Transverse colon (tissue), 4 donors: ENCODE measurements at regions not wholly inside any gene's neighbourhood (a gene's known extent, or its start where the extent isn't known, plus 50 kb on each side); places are given as distances from the start of the nearest gene placed in this dataset.

Experiments used
- DNase-seq: peaks from one replicate; pipeline ENCODE4 v3.0.0-alpha.2; 2019
- H3K27ac ChIP-seq, 4 donors: fragments of 200-600 bp; sonication (generic); 2 replicates each; pipeline ENCODE4 v1.5.1; 2016 to 2018; ENCODE audit warnings: inconsistent platforms in 4 of 4
- H3K27me3 ChIP-seq: fragments of 200-600 bp; sonication (generic); 2 replicates; pipeline ENCODE4 v1.5.1; 2017; ENCODE audit warnings: inconsistent platforms
- H3K36me3 ChIP-seq, 4 donors: fragments of 200-600 bp; sonication (generic); 2 replicates each; pipeline ENCODE4 v1.5.1; 2017 to 2019; ENCODE audit warnings: inconsistent platforms in 4 of 4
- H3K4me1 ChIP-seq, 4 donors: fragments of 200-600 bp; sonication (generic); 2 replicates each; pipeline ENCODE4 v1.5.1; 2017 to 2020; ENCODE audit warnings: inconsistent platforms in 4 of 4
- H3K4me3 ChIP-seq, 4 donors: fragments of 200-600 bp; sonication (generic); 1 replicate in 1 of 4; 2 replicates in 3 of 4; pipeline versions ENCODE4 v1.5.1 to v1.6.1; 2017 to 2019; ENCODE audit warnings: inconsistent platforms in 4 of 4
- H3K9me3 ChIP-seq, 2 donors: fragments of 200-600 bp; sonication (generic); 2 replicates each; pipeline ENCODE4 v1.5.1; 2017 to 2019; ENCODE audit warnings: inconsistent platforms in 2 of 2
- EP300 ChIP-seq: sonication (generic); formaldehyde crosslinking; IDR thresholded peaks from one replicate; pipeline ENCODE4 v1.6.1; 2017; ENCODE audit warnings: antibody characterized with exemption, low read depth
- POLR2A ChIP-seq: fragments of 450-650 bp; IDR thresholded peaks from one replicate; pipeline ENCODE4 v1.6.1; 2016; ENCODE audit warnings: antibody characterized with exemption, mild to moderate bottlenecking, moderate library complexity
- POLR2AphosphoS5 ChIP-seq, 3 donors: sonication (generic); formaldehyde crosslinking; IDR thresholded peaks; one replicate each; pipeline ENCODE4 v1.6.1; 2016; ENCODE audit warnings: antibody characterized with exemption in 3 of 3
- WGBS, 2 donors: methylation state at CpG; one replicate each; pipeline ENCODE4 v1.1.5; 2018; ENCODE audit warnings: low coverage in 1 of 2; 5-methylcytosine and 5-hydroxymethylcytosine counted together
- in situ Hi-C, 4 donors: fragments of 200-750 bp; cut with MboI; loops; one replicate each; pipeline versions ENCODE4 v1.15.0 to v1.15.1; 2017; ENCODE audit warnings: low sequenced_read_pairs in 3 of 4, low pct_ligation_motif_present in 1 of 4, low pct_unique_long_range_greater_than_20kb in 1 of 4
- intact Hi-C: fragments of 100-400 bp; cut with DNase I; formaldehyde crosslinking; loops from one replicate; pipeline ENCODE4 v1.15.1; 2023; ENCODE audit warnings: low total_unique reads
- TF ChIP-seq, protein P1 (sequence below), 5 experiments: fragments of 200-600 bp in 3 of 5; fragments of 450-650 bp in 2 of 5; sonication (generic) in 3 of 5; IDR thresholded peaks; 1 replicate in 2 of 5; 2 replicates in 3 of 5; pipeline ENCODE4 v1.5.1; 2016 to 2017; ENCODE audit warnings: antibody characterized with exemption in 5 of 5, inconsistent platforms in 3 of 5, mild to moderate bottlenecking in 2 of 5, moderate library complexity in 1 of 5

- WGBS, 2 donors = 95 to 100% methylated on average over 1 of the region's 1 CpG
- Histone ChIP-seq H3K9me3 (no peaks in the 10 kb centered on the region), H3K36me3 (no peaks in the 10 kb centered on the region), H3K27ac (no peak overlapping the region), H3K27me3 (no peaks in the 10 kb centered on the region), H3K4me3 (no peak overlapping the region), H3K4me1 (peaks cover 0 to 8% (median under 1%) of the 10 kb centered on the region in 4 donors)
- no peak for DNase-seq
- TF ChIP-seq POLR2AphosphoS5 (IDR thresholded peaks at IDR 0.05) (no peak), EP300 (no peak), POLR2A (no peak)
- TF ChIP-seq, protein P1, sequence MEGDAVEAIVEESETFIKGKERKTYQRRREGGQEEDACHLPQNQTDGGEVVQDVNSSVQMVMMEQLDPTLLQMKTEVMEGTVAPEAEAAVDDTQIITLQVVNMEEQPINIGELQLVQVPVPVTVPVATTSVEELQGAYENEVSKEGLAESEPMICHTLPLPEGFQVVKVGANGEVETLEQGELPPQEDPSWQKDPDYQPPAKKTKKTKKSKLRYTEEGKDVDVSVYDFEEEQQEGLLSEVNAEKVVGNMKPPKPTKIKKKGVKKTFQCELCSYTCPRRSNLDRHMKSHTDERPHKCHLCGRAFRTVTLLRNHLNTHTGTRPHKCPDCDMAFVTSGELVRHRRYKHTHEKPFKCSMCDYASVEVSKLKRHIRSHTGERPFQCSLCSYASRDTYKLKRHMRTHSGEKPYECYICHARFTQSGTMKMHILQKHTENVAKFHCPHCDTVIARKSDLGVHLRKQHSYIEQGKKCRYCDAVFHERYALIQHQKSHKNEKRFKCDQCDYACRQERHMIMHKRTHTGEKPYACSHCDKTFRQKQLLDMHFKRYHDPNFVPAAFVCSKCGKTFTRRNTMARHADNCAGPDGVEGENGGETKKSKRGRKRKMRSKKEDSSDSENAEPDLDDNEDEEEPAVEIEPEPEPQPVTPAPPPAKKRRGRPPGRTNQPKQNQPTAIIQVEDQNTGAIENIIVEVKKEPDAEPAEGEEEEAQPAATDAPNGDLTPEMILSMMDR (IDR thresholded peaks at IDR 0.05) = no peak
- intact Hi-C loops (no loop called here), in situ Hi-C loops (no loop called here)
Measured at GRCh38 chr9:633461-633860, 208.0 kb upstream of the DMRT1 start.

GRCh38 chr9:636931-637591 is 204.4 kb upstream of the DMRT1 start:
- intact Hi-C loops (no loop called here), in situ Hi-C loops (no loop called here)
- Histone ChIP-seq H3K27ac (no peak overlapping the region), H3K36me3 (no peaks in the 10 kb centered on the region), H3K4me1 (peaks cover 0 to 3% (median 0%) of the 10 kb centered on the region in 4 donors), H3K27me3 (no peaks in the 10 kb centered on the region), H3K9me3 (no peaks in the 10 kb centered on the region), H3K4me3 (no peak overlapping the region)
- 80 to 89% methylated on average over 1 of the region's 1 CpG for whole genome bisulfite sequencing, 2 donors
- DNase-seq = no peak
- TF ChIP-seq POLR2AphosphoS5 (IDR thresholded peaks at IDR 0.05) = no peak
- TF ChIP-seq EP300 = no peak
- no peak for TF ChIP-seq POLR2A
- TF ChIP-seq, protein P1 (IDR thresholded peaks at IDR 0.05) = no peak

GRCh38 chr9:638152-638551 is 203.3 kb upstream of the DMRT1 start:
- in situ Hi-C loops = no loop called here
- TF ChIP-seq, protein P1 (IDR thresholded peaks at IDR 0.05) = no peak
- TF ChIP-seq POLR2A (no peak), POLR2AphosphoS5 (IDR thresholded peaks at IDR 0.05) (no peak), EP300 (no peak)
- Histone ChIP-seq H3K9me3 (no peaks in the 10 kb centered on the region), H3K4me1 (peaks cover 0 to 5% (median 0%) of the 10 kb centered on the region in 4 donors), H3K4me3 (no peak overlapping the region), H3K27me3 (no peaks in the 10 kb centered on the region), H3K27ac (no peak overlapping the region), H3K36me3 (no peaks in the 10 kb centered on the region)
- intact Hi-C loops = no loop called here
- DNase-seq = no peak
- WGBS, 2 donors = 62 to 65% methylated on average over 1 to 3 of the region's 3 CpGs

- no peak for DNase-seq
- peak overlapping the region in 3 of 4 donors; percentile 19 to 61 (median 46) for H3K27ac ChIP-seq
- 40 to 46% methylated on average over 6 of the region's 6 CpGs for WGBS, 2 donors
- H3K4me1 ChIP-seq = peaks cover 0 to 5% (median 0%) of the 10 kb centered on the region in 4 donors
- H3K27me3 ChIP-seq = no peaks in the 10 kb centered on the region
- no peaks in the 10 kb centered on the region for H3K9me3 ChIP-seq
- H3K4me3 ChIP-seq = no peak overlapping the region
- TF ChIP-seq, protein P1 (IDR thresholded peaks at IDR 0.05) = no peak
- TF ChIP-seq POLR2AphosphoS5 (IDR thresholded peaks at IDR 0.05) (no peak), EP300 (no peak)
- no peaks in the 10 kb centered on the region for H3K36me3 ChIP-seq
- in situ Hi-C loops (no loop called here), intact Hi-C loops (no loop called here)
Measured at GRCh38 chr9:642014-642413, 199.5 kb upstream of the DMRT1 start.
